T-helper 22 cell (primary cell): ENCODE measurements at regions not wholly inside any gene's neighbourhood (a gene's known extent, or its start where the extent isn't known, plus 50 kb on each side); places are given as distances from the start of the nearest gene placed in this dataset.

ENCODE experiments used
- DNase-seq: peaks from one replicate; pipeline ENCODE4 v3.0.0-alpha.2; 2020; ENCODE audit warnings: low read depth

DNA sequence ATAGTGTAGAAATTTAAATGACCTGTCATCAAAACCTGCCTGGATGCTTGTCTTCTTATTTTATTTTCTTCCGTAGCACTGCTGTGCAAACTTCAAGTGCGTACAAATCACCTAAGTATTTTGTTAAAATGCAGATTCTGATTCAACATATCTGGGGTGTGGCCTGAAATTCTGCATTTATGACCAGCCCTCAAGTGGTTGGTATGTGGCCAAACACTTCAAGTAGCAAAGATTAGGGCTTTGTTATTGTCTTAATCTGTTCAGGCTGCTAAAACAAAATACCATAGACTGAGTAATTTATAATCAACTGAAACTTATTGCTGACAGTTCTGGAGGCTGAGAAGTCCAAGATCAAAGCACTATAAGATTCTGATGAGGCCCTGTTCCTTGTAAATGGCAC lies 97.6 kb upstream of the LRRC3B start:
- no peak for DNase-seq

DNA sequence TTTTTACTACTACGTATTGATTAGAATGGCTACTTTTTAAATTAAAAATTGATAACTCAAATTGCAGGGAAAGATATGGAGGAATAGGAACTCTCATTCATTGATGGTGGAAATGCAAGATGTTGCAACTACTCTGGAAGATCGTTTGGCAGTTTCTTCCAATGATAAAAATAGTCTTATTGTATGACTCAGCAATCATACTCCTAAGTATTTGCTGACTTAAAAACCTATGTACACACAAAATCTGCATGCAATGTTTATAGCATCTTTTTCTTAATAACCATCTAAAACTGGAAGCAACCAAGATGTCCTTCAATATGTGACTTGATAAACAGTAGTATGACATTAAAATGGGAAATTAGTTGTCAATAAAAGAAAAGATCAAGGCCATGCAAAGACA lies 87.4 kb upstream of the LRRC3B start:
- DNase-seq = no peak

DNA sequence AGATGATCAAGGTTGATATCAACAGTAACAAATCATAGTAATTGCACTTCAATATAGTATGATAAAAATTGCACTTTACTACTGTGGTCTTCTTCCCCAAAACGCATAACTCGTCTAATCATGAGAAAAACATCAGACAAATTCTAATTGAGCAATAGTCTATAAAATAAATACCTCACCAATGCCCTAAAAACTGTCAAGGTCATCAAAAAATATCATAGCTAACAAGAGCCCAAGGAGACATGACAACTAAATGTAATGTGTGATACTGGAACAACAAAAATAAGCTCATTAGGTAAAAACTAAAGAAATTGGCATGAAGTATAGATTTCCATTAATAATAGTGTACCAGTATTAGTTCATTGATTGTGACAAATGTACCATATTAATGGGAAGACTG lies 85.6 kb upstream of the LRRC3B start:
- DNase-seq = no peak

DNA sequence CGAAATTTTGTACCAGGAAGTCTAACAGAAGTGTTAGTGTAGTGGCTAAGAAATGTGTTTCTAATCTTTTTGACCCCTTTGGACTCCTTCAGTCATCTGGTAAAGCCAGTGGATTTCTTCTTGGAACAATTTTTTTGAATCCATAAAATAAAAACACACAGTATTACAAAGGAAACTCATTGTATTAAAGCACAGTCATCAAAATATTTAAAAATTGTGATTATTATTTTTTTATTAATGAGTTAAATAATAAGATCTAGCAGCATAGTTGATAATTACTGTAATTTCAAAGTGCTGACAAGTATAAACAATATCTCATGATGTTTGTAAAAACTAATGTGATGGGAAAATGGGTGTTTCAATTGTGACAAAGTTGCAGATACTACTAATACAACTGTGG lies 72.2 kb upstream of the LRRC3B start:
- DNase-seq = no peak

DNA sequence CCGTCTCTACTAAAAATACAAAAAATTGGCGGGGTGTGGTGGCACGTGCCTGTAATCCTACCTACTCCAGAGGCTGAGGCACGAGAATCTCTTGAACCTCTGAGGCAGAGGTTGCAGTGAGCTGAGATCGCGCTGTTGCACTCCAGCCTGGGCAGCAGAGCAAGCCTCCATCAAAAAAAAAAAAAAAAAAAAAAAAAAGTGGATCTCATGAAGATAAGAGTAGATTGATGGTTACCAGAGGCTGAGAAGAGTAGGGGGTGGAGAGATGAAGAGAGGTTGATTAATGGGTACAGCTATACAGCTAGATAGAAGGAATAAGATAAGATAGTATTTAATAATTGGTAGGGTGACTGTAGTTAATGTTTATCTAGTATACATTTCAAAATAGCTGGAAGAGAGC lies 65.9 kb upstream of the LRRC3B start:
- DNase-seq = no peak

DNA sequence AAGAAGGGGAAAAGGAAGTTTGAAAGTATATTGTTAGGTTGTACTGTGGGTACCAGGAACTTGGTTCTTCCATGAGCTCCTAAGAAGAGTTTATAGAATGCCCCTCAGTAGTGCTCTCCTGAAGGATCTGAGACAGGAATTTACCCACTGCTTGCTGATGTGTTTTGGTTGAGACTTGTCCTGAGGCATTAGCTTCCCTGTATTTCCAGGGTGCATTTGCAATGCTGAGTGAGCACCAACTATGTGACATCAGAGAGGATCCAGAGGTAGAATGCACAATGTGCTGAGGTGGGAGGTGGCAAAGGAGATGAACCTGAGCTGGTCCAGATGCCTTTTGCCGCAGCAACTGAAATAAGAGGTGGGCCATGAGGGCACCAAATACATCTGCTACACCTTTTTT lies 64.3 kb upstream of the LRRC3B start:
- DNase-seq = no peak

DNA sequence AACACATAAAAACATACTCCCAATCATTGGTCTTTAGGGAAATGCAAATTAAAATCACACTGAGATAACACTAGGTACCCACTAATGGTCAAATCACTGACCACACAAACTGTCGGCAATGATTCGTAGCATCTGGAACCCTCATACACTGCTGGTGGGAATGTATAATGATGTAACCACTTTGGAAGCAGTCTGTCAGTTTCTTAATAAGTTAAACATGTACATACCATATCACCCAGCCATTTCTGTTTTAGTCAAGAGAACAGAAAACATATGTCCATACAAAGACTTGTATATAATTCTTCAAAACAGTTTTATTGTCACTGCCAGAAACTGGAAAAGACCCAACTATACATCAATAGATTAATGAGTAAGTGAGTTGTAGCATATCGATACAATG lies 63.3 kb upstream of the LRRC3B start:
- DNase-seq = no peak

DNA sequence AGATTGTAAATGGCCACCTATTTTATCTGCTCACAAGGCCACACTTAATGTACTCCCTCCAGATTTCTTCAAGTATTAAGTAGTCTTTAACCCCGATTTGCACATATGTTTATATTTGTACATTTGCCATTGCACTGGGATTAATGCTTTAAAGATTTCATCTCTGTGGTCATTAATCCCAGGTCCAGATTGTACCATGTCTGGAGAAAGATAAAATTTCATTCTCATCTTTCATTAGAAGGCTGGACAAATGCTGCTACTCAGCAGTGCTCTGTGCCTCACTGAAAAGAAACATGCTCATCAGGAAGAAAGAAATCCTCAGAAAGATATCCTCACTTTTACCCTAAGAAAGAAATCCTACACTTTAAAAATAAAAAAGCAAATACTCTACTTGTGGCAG lies 62.5 kb upstream of the LRRC3B start:
- DNase-seq = no peak

DNA sequence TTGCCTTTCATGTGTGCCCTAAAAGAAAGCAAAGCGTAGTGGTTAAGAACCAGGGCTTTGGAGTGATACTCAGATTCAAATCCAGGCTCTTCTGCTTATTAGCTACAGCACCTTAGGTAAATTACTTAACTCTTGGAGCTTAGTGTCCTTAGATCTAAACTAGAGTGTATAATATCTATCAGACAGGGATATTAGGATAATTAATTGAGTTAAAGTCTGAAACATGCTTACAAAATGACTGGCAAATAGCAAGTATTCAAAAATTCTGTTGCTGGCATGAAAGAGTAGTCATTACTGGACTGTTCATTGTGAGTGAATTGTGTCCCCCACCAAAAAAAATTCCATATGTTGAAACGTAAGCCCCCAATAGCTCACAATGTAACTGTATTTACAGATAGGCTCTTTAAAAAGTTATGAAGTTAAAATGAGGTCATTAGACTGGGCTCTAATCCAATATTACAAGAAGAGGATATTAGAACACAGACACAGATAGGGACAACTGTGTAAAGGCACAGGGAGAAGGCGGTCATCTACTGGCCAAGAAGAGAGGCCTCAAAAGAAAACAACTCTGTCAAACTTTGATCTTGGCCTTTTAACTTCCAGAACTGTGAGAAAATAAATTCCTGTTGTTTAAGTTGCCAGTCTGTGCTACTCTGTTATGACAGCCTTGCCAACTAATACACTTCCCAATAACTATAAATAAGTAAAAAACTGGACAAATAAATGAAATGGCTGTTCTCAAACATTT lies 60.4 kb upstream of the LRRC3B start:
- DNase-seq = no peak
